DND-41 (cell line): ENCODE measurements at regions not wholly inside any gene's neighbourhood (a gene's known extent, or its start where the extent isn't known, plus 50 kb on each side); places are given as distances from the start of the nearest gene placed in this dataset.

Experiments used
- CTCF ChIP-seq: IDR thresholded peaks from 2 replicates; pipeline ENCODE4 v1.5.1; 2012; ENCODE audit warnings: borderline replicate concordance, low read length, moderate library complexity, mild to moderate bottlenecking; ENCODE audit not compliant: poor library complexity, severe bottlenecking; ENCODE audit errors: extremely low read depth
- EZH2 ChIP-seq: IDR thresholded peaks from 3 replicates; pipeline ENCODE4 v1.6.1; 2012; ENCODE audit warnings: borderline replicate concordance, low read depth, mild to moderate bottlenecking, moderate library complexity, low read length, inconsistent platforms; ENCODE audit not compliant: severe bottlenecking

- TF ChIP-seq CTCF = no peak
- TF ChIP-seq EZH2 = no peak
These were observed 277.1 kb downstream of the RASSF9 start for GRCh38 chr12:85559127-85559526.
